ENCODE measurements at regions not wholly inside any gene's neighbourhood (a gene's known extent, or its start where the extent isn't known, plus 50 kb on each side); places are given as distances from the start of the nearest gene placed in this dataset.

- TF ChIP-seq POLR2AphosphoS5 (IDR thresholded peaks at IDR 0.05; ENCODE audit: low read depth) = no peak
- TF ChIP-seq CTCF (conservative IDR thresholded peaks at IDR 0.05; ENCODE audit: low read depth in 2 of 2) = no peak
- no peak for TF ChIP-seq ETS1 (IDR thresholded peaks at IDR 0.05)
- no peak for TF ChIP-seq NANOG (IDR thresholded peaks at IDR 0.05; ENCODE audit: borderline replicate concordance)
- TF ChIP-seq EZH2 (IDR thresholded peaks at IDR 0.05; ENCODE audit: low read depth, unreplicated experiment) = no peak
- TF ChIP-seq REST (IDR thresholded peaks at IDR 0.05; ENCODE audit: unreplicated experiment) = no peak
- TF ChIP-seq JUNB (IDR thresholded peaks at IDR 0.05; ENCODE audit: unreplicated experiment) = no peak
- TF ChIP-seq EZH2phosphoT487 (IDR thresholded peaks at IDR 0.05; ENCODE audit: unreplicated experiment) = no peak
- no peak for TF ChIP-seq ZNF331 (CRISPR knock-in tag; IDR thresholded peaks at IDR 0.05; ENCODE audit: low read depth)
- TF ChIP-seq CREB1 (CRISPR knock-in tag; IDR thresholded peaks at IDR 0.05; ENCODE audit: low read depth) = no peak
- TF ChIP-seq ZNF462 (CRISPR knock-in tag; IDR thresholded peaks at IDR 0.05) = no peak
- TF ChIP-seq ZNF114 (CRISPR knock-in tag; IDR thresholded peaks at IDR 0.05) = no peak
- TF ChIP-seq STAT1 (IDR thresholded peaks at IDR 0.05; ENCODE audit: unreplicated experiment) = no peak
Observed at GRCh38 chr13:59119475-59119874, 1044.3 kb downstream of the DIAPH3 start.

All from GM23338 (cell line).